ENCODE measurements at regions not wholly inside any gene's neighbourhood (a gene's known extent, or its start where the extent isn't known, plus 50 kb on each side); places are given as distances from the start of the nearest gene placed in this dataset. TPM values are rescaled to one million over a fixed set of nuclear protein-coding genes. Genes with fewer than 3 reads are reported as not detected.

GRCh38 chr4:61129971-61130370 is 70.2 kb upstream of the ADGRL3 start:
- H3K4me1 ChIP-seq (ENCODE audit: insufficient read depth, low read length): no peaks in the 10 kb centered on the region
- no peak overlapping the region for H3K4me2 ChIP-seq (ENCODE audit: insufficient read depth, low read length)
- no peaks in the 10 kb centered on the region for H3K27me3 ChIP-seq (ENCODE audit: insufficient read depth, low read length)
- H3K36me3 ChIP-seq (ENCODE audit: insufficient read depth, low read length): no peaks in the 10 kb centered on the region
- H3K79me2 ChIP-seq (ENCODE audit: insufficient read depth, low read length): no peaks in the 10 kb centered on the region
- no peaks in the 10 kb centered on the region for H4K20me1 ChIP-seq (ENCODE audit: insufficient read depth, low read length)
- H3K9me3 ChIP-seq (ENCODE audit: low read depth, low read length): no peaks in the 10 kb centered on the region
- no peak overlapping the region for H2AFZ ChIP-seq (ENCODE audit: low read length)
- TF ChIP-seq CTCF (IDR thresholded peaks at IDR 0.05; ENCODE audit: extremely low read depth, low read depth, low read length): no peak
- DNase-seq (ENCODE audit: insufficient read length, low spot score, missing footprints): no peak
- H3K4me3 ChIP-seq (ENCODE audit: insufficient read depth, low read length): no peak overlapping the region
- H3K27ac ChIP-seq (ENCODE audit: low read depth, low read length): no peak overlapping the region

GRCh38 chr4:61143461-61143860 is 56.7 kb upstream of the ADGRL3 start:
- Histone ChIP-seq H4K20me1 (ENCODE audit: insufficient read depth, low read length) (no peaks in the 10 kb centered on the region), H3K36me3 (ENCODE audit: insufficient read depth, low read length) (no peaks in the 10 kb centered on the region), H2AFZ (ENCODE audit: low read length) (no peak overlapping the region), H3K4me3 (ENCODE audit: insufficient read depth, low read length) (no peak overlapping the region), H3K4me1 (ENCODE audit: insufficient read depth, low read length) (no peaks in the 10 kb centered on the region), H3K9me3 (ENCODE audit: low read depth, low read length) (no peaks in the 10 kb centered on the region), H3K4me2 (ENCODE audit: insufficient read depth, low read length) (no peak overlapping the region), H3K79me2 (ENCODE audit: insufficient read depth, low read length) (no peaks in the 10 kb centered on the region), H3K27me3 (ENCODE audit: insufficient read depth, low read length) (no peaks in the 10 kb centered on the region), H3K27ac (ENCODE audit: low read depth, low read length) (no peak overlapping the region)
- no peak for TF ChIP-seq CTCF (IDR thresholded peaks at IDR 0.05; ENCODE audit: extremely low read depth, low read depth, low read length)
- no peak for DNase-seq (ENCODE audit: insufficient read length, low spot score, missing footprints)

DNA sequence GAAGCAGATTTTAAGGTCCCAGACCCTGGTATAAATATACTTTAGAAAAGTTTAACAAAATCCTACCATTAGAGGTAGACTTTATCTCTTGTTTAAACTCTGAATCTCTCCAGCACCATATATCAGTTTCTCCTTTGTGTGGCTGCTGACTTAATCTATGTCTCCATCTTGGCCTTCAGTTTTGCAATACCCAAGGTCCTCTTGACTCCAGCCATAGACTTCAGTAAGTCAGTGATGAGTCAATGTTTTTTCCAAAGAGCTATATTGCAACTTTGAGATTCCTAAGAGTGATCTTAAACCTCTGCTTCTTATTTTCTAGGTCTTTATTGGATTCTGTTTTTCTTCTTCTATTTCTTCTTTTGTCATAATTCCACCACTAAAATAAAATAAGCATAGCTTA is 50.8 kb upstream of the ADGRL3 start:
- no peak for TF ChIP-seq CTCF (IDR thresholded peaks at IDR 0.05; ENCODE audit: extremely low read depth, low read depth, low read length)
- Histone ChIP-seq H3K27me3 (ENCODE audit: insufficient read depth, low read length) (no peaks in the 10 kb centered on the region), H4K20me1 (ENCODE audit: insufficient read depth, low read length) (no peaks in the 10 kb centered on the region), H3K79me2 (ENCODE audit: insufficient read depth, low read length) (no peaks in the 10 kb centered on the region), H3K4me3 (ENCODE audit: insufficient read depth, low read length) (no peak overlapping the region), H3K36me3 (ENCODE audit: insufficient read depth, low read length) (no peaks in the 10 kb centered on the region), H3K9me3 (ENCODE audit: low read depth, low read length) (no peaks in the 10 kb centered on the region), H2AFZ (ENCODE audit: low read length) (no peak overlapping the region), H3K4me1 (ENCODE audit: insufficient read depth, low read length) (no peaks in the 10 kb centered on the region), H3K4me2 (ENCODE audit: insufficient read depth, low read length) (no peak overlapping the region), H3K27ac (ENCODE audit: low read depth, low read length) (no peak overlapping the region)
- no peak for DNase-seq (ENCODE audit: insufficient read length, low spot score, missing footprints)

Small RNAs in the stretch of these regions (small RNA-seq; reads per million reads assigned to genes)
- gene MIR548AG1: not detected
- not detected for gene RF00019
- gene RNU6-1325P: not detected

All from osteoblast (primary cell).